Activated CD8-positive, alpha-beta T cell treated with anti-CD3 and anti-CD28 coated beads for 36 hours (primary cell): ENCODE measurements at regions not wholly inside any gene's neighbourhood (a gene's known extent, or its start where the extent isn't known, plus 50 kb on each side); places are given as distances from the start of the nearest gene placed in this dataset.

Experiments
- ATAC-seq: fragments of 200-7000 bp; cut with Tn5 transposase; one replicate; pipeline ENCODE4 v1.10.0; 2021; ENCODE audit warnings: mild to moderate bottlenecking, moderate library complexity
- CTCF ChIA-PET: fragments of 350-600 bp; sonication (Branson Sonifier 250); formaldehyde crosslinking; loops from one replicate; lab custom pipeline; 2021; ENCODE audit warnings: antibody characterized with exemption; lab: Charles Lee
- POLR2A ChIA-PET: fragments of 350-600 bp; sonication (Branson Sonifier 250); formaldehyde crosslinking; loops from one replicate; lab custom pipeline; 2021; ENCODE audit warnings: antibody characterized with exemption; lab: Charles Lee
- DNase-seq: peaks from one replicate; pipeline ENCODE4 v3.0.0-alpha.2; 2020
- H3K27ac Mint-ChIP-seq: one replicate; pipeline ENCODE4 v1.8.0; 2021; ENCODE audit warnings: mild to moderate bottlenecking, mixed read lengths
- H3K27me3 Mint-ChIP-seq: one replicate; pipeline ENCODE4 v1.8.0; 2021; ENCODE audit warnings: mixed read lengths
- H3K36me3 Mint-ChIP-seq: one replicate; pipeline ENCODE4 v1.8.0; 2021; ENCODE audit warnings: low read depth, mixed read lengths
- H3K4me1 Mint-ChIP-seq: one replicate; pipeline ENCODE4 v1.8.0; 2021; ENCODE audit warnings: low read depth, mixed read lengths
- H3K4me3 Mint-ChIP-seq: one replicate; pipeline ENCODE4 v1.8.0; 2021; ENCODE audit warnings: mild to moderate bottlenecking, moderate library complexity, mixed read lengths
- H3K9me3 Mint-ChIP-seq: one replicate; pipeline ENCODE4 v1.8.0; 2021; ENCODE audit warnings: mixed read lengths
- CTCF ChIP-seq: fragments of 200-600 bp; IDR thresholded peaks from one replicate; pipeline ENCODE4 v1.8.0; 2022; ENCODE audit warnings: antibody characterized with exemption, mild to moderate bottlenecking
- intact Hi-C: fragments of 100-400 bp; cut with micrococcal nuclease; formaldehyde crosslinking; loops from one replicate; pipeline ENCODE4 v1.10.0; 2022

GRCh38 chr10:129055986-129056385 lies 411.1 kb upstream of the MGMT start:
- ATAC-seq (no peak), DNase-seq (no peak)
- Mint-ChIP-seq H3K27ac (no peak overlapping the region), H3K4me3 (no peak overlapping the region), H3K4me1 (peaks cover 24% of the 10 kb centered on the region), H3K36me3 (no peaks in the 10 kb centered on the region), H3K9me3 (no peaks in the 10 kb centered on the region), H3K27me3 (no peaks in the 10 kb centered on the region)
- ChIA-PET CTCF (no interaction called here), POLR2A (no interaction called here)
- intact Hi-C loops, result no loop called here
- TF ChIP-seq CTCF, result no peak

- POLR2A ChIA-PET, result interaction anchor here (0.6 kb wide), 1 partner anchor 17 kb away, joined by 3 read pairs; no protein-coding TSS in a partner anchor
- Mint-ChIP-seq H3K9me3 (no peaks in the 10 kb centered on the region), H3K36me3 (no peaks in the 10 kb centered on the region), H3K4me1 (peaks cover 24% of the 10 kb centered on the region), H3K27ac (no peak overlapping the region), H3K27me3 (no peaks in the 10 kb centered on the region), H3K4me3 (no peak overlapping the region)
- peak; percentile 47 for ATAC-seq
- CTCF ChIA-PET, result interaction anchor here (1.1 kb wide), 1 partner anchor 14 kb away, joined by 4 read pairs; no protein-coding TSS in a partner anchor
- TF ChIP-seq CTCF, result no peak
- DNase-seq, result no peak
- intact Hi-C loops, result no loop called here
Observed at GRCh38 chr10:129056734-129057689, 410.0 kb upstream of the MGMT start.

GRCh38 chr10:129057856-129058663 lies 409.0 kb upstream of the MGMT start:
- no peak overlapping the region for H3K4me3 Mint-ChIP-seq
- no peak overlapping the region for H3K27ac Mint-ChIP-seq

GRCh38 chr10:129058664-129059155 lies 408.3 kb upstream of the MGMT start:
- no peak for ATAC-seq
- intact Hi-C loops, result no loop called here
- POLR2A ChIA-PET, result no interaction called here
- no peak for DNase-seq
- Mint-ChIP-seq H3K4me3 (no peak overlapping the region), H3K36me3 (no peaks in the 10 kb centered on the region), H3K27me3 (no peaks in the 10 kb centered on the region), H3K27ac (no peak overlapping the region), H3K9me3 (no peaks in the 10 kb centered on the region), H3K4me1 (peaks cover 24% of the 10 kb centered on the region)
- CTCF ChIA-PET, result no interaction called here
- no peak for TF ChIP-seq CTCF

More at GRCh38 chr10:129057856-129058663, 409.0 kb upstream of the MGMT start:
- peaks cover 24% of the 10 kb centered on the region for H3K4me1 Mint-ChIP-seq
- no peaks in the 10 kb centered on the region for H3K36me3 Mint-ChIP-seq
- no peaks in the 10 kb centered on the region for H3K9me3 Mint-ChIP-seq
- ATAC-seq (peak; percentile 87), DNase-seq (peak; percentile 68)
- no peak for TF ChIP-seq CTCF
- intact Hi-C loops, result no loop called here
- ChIA-PET POLR2A (no interaction called here), CTCF (interaction anchor here (1.1 kb wide), 1 partner anchor 15 kb away, joined by 4 read pairs; no protein-coding TSS in a partner anchor)
- H3K27me3 Mint-ChIP-seq, result no peaks in the 10 kb centered on the region
